ENCODE measurements at regions not wholly inside any gene's neighbourhood (a gene's known extent, or its start where the extent isn't known, plus 50 kb on each side); places are given as distances from the start of the nearest gene placed in this dataset.

GRCh38 chr2:35416391-35417140, 939.0 kb upstream of the CRIM1 start (continued):
- TF ChIP-seq CHD7 (IDR thresholded peaks at IDR 0.05; ENCODE audit: insufficient replicate concordance, low read length) (no peak), SAP30 (IDR thresholded peaks at IDR 0.05; ENCODE audit: insufficient read depth, insufficient replicate concordance, low read length) (no peak)

Measured in H1 (cell line).